ENCODE measurements at regions not wholly inside any gene's neighbourhood (a gene's known extent, or its start where the extent isn't known, plus 50 kb on each side); places are given as distances from the start of the nearest gene placed in this dataset.

GRCh38 chr20:4070323-4071177 is 55.2 kb upstream of the RNF24 start:
- TF ChIP-seq, protein P1, sequence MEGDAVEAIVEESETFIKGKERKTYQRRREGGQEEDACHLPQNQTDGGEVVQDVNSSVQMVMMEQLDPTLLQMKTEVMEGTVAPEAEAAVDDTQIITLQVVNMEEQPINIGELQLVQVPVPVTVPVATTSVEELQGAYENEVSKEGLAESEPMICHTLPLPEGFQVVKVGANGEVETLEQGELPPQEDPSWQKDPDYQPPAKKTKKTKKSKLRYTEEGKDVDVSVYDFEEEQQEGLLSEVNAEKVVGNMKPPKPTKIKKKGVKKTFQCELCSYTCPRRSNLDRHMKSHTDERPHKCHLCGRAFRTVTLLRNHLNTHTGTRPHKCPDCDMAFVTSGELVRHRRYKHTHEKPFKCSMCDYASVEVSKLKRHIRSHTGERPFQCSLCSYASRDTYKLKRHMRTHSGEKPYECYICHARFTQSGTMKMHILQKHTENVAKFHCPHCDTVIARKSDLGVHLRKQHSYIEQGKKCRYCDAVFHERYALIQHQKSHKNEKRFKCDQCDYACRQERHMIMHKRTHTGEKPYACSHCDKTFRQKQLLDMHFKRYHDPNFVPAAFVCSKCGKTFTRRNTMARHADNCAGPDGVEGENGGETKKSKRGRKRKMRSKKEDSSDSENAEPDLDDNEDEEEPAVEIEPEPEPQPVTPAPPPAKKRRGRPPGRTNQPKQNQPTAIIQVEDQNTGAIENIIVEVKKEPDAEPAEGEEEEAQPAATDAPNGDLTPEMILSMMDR (IDR thresholded peaks at IDR 0.05; ENCODE audit: low read depth, low read length, poor library complexity, severe bottlenecking) = no peak
- TF ChIP-seq EZH2phosphoT487 (IDR thresholded peaks at IDR 0.05; ENCODE audit: borderline replicate concordance, low read length) = no peak
